ENCODE measurements at regions not wholly inside any gene's neighbourhood (a gene's known extent, or its start where the extent isn't known, plus 50 kb on each side); places are given as distances from the start of the nearest gene placed in this dataset.

DNA sequence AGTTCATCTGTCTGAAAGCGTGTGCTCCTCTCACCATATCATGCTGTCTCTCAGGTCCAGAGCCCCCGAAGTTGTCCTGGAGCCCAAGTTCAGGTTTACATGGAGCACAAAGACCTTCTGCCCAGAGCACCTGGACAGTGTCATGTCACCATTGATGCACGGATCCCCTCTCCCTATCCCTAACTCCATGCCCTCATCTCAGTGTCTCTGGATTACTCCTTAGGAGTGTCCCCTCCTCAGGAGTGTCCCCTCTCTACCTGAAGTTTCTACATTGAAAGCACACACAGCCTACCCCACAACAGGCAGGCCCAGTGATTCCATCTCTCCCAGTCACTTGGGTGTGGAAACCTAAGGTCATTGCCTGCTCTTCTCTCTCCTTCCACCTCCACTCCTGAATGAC, 144.1 kb upstream of the NCKAP5 start:
- TF ChIP-seq, protein P1, sequence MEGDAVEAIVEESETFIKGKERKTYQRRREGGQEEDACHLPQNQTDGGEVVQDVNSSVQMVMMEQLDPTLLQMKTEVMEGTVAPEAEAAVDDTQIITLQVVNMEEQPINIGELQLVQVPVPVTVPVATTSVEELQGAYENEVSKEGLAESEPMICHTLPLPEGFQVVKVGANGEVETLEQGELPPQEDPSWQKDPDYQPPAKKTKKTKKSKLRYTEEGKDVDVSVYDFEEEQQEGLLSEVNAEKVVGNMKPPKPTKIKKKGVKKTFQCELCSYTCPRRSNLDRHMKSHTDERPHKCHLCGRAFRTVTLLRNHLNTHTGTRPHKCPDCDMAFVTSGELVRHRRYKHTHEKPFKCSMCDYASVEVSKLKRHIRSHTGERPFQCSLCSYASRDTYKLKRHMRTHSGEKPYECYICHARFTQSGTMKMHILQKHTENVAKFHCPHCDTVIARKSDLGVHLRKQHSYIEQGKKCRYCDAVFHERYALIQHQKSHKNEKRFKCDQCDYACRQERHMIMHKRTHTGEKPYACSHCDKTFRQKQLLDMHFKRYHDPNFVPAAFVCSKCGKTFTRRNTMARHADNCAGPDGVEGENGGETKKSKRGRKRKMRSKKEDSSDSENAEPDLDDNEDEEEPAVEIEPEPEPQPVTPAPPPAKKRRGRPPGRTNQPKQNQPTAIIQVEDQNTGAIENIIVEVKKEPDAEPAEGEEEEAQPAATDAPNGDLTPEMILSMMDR (IDR thresholded peaks at IDR 0.05; ENCODE audit: low read depth, low read length) = no peak
- TF ChIP-seq EZH2phosphoT487 (IDR thresholded peaks at IDR 0.05; ENCODE audit: low read depth) = no peak

All from OCI-LY3 (cell line).